Endothelial cell of umbilical vein (primary cell): ENCODE measurements at regions not wholly inside any gene's neighbourhood (a gene's known extent, or its start where the extent isn't known, plus 50 kb on each side); places are given as distances from the start of the nearest gene placed in this dataset.

Source experiments
- BruUV-seq: library from RNA; stranded (reverse); fragments of 400-500 nt; replicated peaks from 2 replicates; lab custom pipeline; 2021; lab: Mats Ljungman, UMichigan
- CTCF ChIA-PET: fragments of 300-600, 350-600 bp; sonication (Branson Sonifier 250); formaldehyde crosslinking; loops from one replicate; lab custom pipeline; 2021; ENCODE audit warnings: antibody characterized with exemption, inconsistent platforms; lab: Charles Lee
- POLR2A ChIA-PET: fragments of 300-600, 350-600 bp; sonication (Branson Sonifier 250); formaldehyde crosslinking; loops from one replicate; lab custom pipeline; 2021; ENCODE audit warnings: antibody characterized with exemption, inconsistent platforms; lab: Charles Lee
- DNase-seq: peaks from one replicate; pipeline ENCODE4 v3.0.0-alpha.2; 2011; ENCODE audit warnings: low read depth, low spot score
- FAIRE-seq: peaks from 2 replicates; lab custom pipeline; 2011; peaks lifted over from hg19 to GRCh38; lab: Jason Lieb, UNC
- H2AFZ ChIP-seq: 2 replicates; pipeline ENCODE4 v1.6.0; 2012; ENCODE audit warnings: low read depth, low read length, control low read depth, inconsistent platforms
- H3K27ac ChIP-seq: 2 replicates; pipeline ENCODE4 v1.5.1; 2011; ENCODE audit warnings: low read depth, mild to moderate bottlenecking, control low read depth, low read length, moderate library complexity; ENCODE audit not compliant: insufficient read depth
- H3K27me3 ChIP-seq, 2 experiments: 2 replicates each; pipeline versions ENCODE4 v1.6.0 to v1.6.1; 2011; ENCODE audit warnings: low read length in 2 of 2, mixed read lengths in 1 of 2; ENCODE audit not compliant: control insufficient read depth in 2 of 2, insufficient read depth in 2 of 2
- H3K36me3 ChIP-seq, 2 experiments: 2 replicates in 1 of 2; 3 replicates in 1 of 2; pipeline ENCODE4 v1.5.1; 2011; ENCODE audit warnings: low read length in 2 of 2, mild to moderate bottlenecking in 1 of 2, moderate library complexity in 1 of 2; ENCODE audit not compliant: control insufficient read depth in 2 of 2, insufficient read depth in 2 of 2; ENCODE audit errors: extremely low read depth in 1 of 2
- H3K4me1 ChIP-seq: 3 replicates; pipeline ENCODE4 v1.5.1; 2011; ENCODE audit warnings: mild to moderate bottlenecking, low read length; ENCODE audit not compliant: control insufficient read depth, insufficient read depth; ENCODE audit errors: extremely low read depth
- H3K4me2 ChIP-seq: 2 replicates; pipeline ENCODE4 v1.6.1; 2011; ENCODE audit warnings: low read length, control low read depth, mixed read lengths; ENCODE audit not compliant: insufficient read depth
- H3K4me3 ChIP-seq, 3 experiments: fragments of 200-600 bp in 1 of 3; sonication (generic), shearing (Covaris generic) in 1 of 3; replicated peaks in 1 of 3; 2 replicates each; pipeline ENCODE4 v1.5.1; 2011 to 2016; ENCODE audit warnings: control low read depth in 3 of 3, low read length in 3 of 3, mild to moderate bottlenecking in 2 of 3, inconsistent platforms in 1 of 3, low read depth in 1 of 3, moderate library complexity in 1 of 3; ENCODE audit not compliant: insufficient read depth in 1 of 3
- H3K79me2 ChIP-seq: 2 replicates; pipeline ENCODE4 v1.6.0; 2012; ENCODE audit warnings: low read length, inconsistent platforms; ENCODE audit not compliant: control insufficient read depth, insufficient read depth
- H3K9ac ChIP-seq: replicated peaks from 2 replicates; pipeline ENCODE3; 2011; ENCODE audit warnings: low read length, control low read depth; ENCODE audit not compliant: insufficient read depth; ENCODE audit errors: extremely low read depth
- H3K9me1 ChIP-seq: replicated peaks from 3 replicates; pipeline ENCODE4 v1.6.0; 2011; ENCODE audit warnings: mild to moderate bottlenecking, low read length; ENCODE audit not compliant: control insufficient read depth, insufficient read depth; ENCODE audit errors: extremely low read depth
- H3K9me3 ChIP-seq: replicated peaks from 2 replicates; pipeline ENCODE4 v1.5.1; 2012; ENCODE audit warnings: low read length, inconsistent platforms; ENCODE audit not compliant: control insufficient read depth, insufficient read depth
- H4K20me1 ChIP-seq: replicated peaks from 2 replicates; pipeline ENCODE3; 2011; ENCODE audit warnings: mild to moderate bottlenecking, low read length; ENCODE audit not compliant: control insufficient read depth, insufficient read depth; ENCODE audit errors: extremely low read depth
- CTCF ChIP-seq, 2 donors: IDR thresholded peaks; 1 replicate in 1 of 2; 2 replicates in 1 of 2; pipeline ENCODE4 v1.5.1; 2011; ENCODE audit warnings: low read length in 2 of 2, mild to moderate bottlenecking in 2 of 2, moderate library complexity in 2 of 2, control low read depth in 1 of 2, inconsistent platforms in 1 of 2, low read depth in 1 of 2; ENCODE audit not compliant: insufficient read depth in 1 of 2; ENCODE audit errors: extremely low read depth in 1 of 2
- EZH2 ChIP-seq: IDR thresholded peaks from 2 replicates; pipeline ENCODE4 v1.6.1; 2012; ENCODE audit warnings: borderline replicate concordance, low read depth, mild to moderate bottlenecking, moderate library complexity, low read length, inconsistent platforms; ENCODE audit not compliant: severe bottlenecking
- FOS ChIP-seq: IDR thresholded peaks from 2 replicates; pipeline ENCODE4 v1.6.1; 2011; ENCODE audit warnings: mild to moderate bottlenecking, low read length, moderate library complexity, borderline replicate concordance; ENCODE audit not compliant: insufficient read depth
- GATA2 ChIP-seq: IDR thresholded peaks from 2 replicates; pipeline ENCODE4 v1.7.0; 2011; ENCODE audit warnings: low read depth, mild to moderate bottlenecking, moderate library complexity, mixed read lengths, low read length; ENCODE audit not compliant: insufficient read length, insufficient read depth
- JUN ChIP-seq: IDR thresholded peaks from 2 replicates; pipeline ENCODE4 v1.6.1; 2011; ENCODE audit warnings: borderline replicate concordance, low read depth; ENCODE audit not compliant: insufficient read length, insufficient read depth
- MYC ChIP-seq: IDR thresholded peaks from one replicate; pipeline ENCODE4 v1.6.1; 2011; ENCODE audit warnings: mild to moderate bottlenecking, low read depth, low read length
- POLR2A ChIP-seq: IDR thresholded peaks from 2 replicates; pipeline ENCODE4 v1.6.1; 2012; ENCODE audit warnings: low read depth, mild to moderate bottlenecking, control low read depth, low read length
- POLR2AphosphoS5 ChIP-seq: IDR thresholded peaks from 2 replicates; pipeline ENCODE4 v1.6.1; 2012; ENCODE audit warnings: low read depth, mild to moderate bottlenecking, control low read depth, low read length, moderate library complexity; ENCODE audit not compliant: insufficient read depth
- dilution Hi-C: fragments of 300-500 bp; cut with MboI; formaldehyde crosslinking; loops from one replicate; pipeline ENCODE4 v1.15.0; 2019; ENCODE audit warnings: low sequenced_read_pairs; ENCODE audit not compliant: extremely low pct_ligation_motif_present
- intact Hi-C: fragments of 100-400 bp; cut with micrococcal nuclease; formaldehyde crosslinking; loops from one replicate; pipeline ENCODE4 v1.10.0; 2022
- TF ChIP-seq, protein P1 (sequence below): IDR thresholded peaks from 2 replicates; pipeline ENCODE4 v1.6.1; 2011; ENCODE audit not compliant: insufficient read depth, insufficient read length

- DNase-seq (no peak), FAIRE-seq (no peak)
- Histone ChIP-seq H3K36me3 (no peaks in the 10 kb centered on the region), H2AFZ (no peak overlapping the region), H3K9me1 (no peaks in the 10 kb centered on the region), H3K4me1 (peaks cover 24% of the 10 kb centered on the region), H3K79me2 (no peaks in the 10 kb centered on the region), H3K4me2 (no peak overlapping the region), H3K9ac (no peak overlapping the region), H4K20me1 (no peaks in the 10 kb centered on the region), H3K9me3 (no peaks in the 10 kb centered on the region), H3K27ac (no peak overlapping the region), H3K4me3 (no peak overlapping the region), H3K27me3 (no peaks in the 10 kb centered on the region)
- ChIA-PET POLR2A (no interaction called here), CTCF (interaction anchor here (1.8 kb wide), 1 partner anchor 19 kb away, joined by 4 read pairs; no protein-coding TSS in a partner anchor)
- dilution Hi-C loops = no loop called here
- intact Hi-C loops = loop anchor here (5.0 kb wide), 1 partner anchor 525 kb away; no protein-coding TSS in a partner anchor
- no TSS peak for BruUV-seq
- TF ChIP-seq POLR2A = no peak
- TF ChIP-seq, protein P1, sequence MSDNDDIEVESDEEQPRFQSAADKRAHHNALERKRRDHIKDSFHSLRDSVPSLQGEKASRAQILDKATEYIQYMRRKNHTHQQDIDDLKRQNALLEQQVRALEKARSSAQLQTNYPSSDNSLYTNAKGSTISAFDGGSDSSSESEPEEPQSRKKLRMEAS = no peak
- no peak for TF ChIP-seq POLR2AphosphoS5
- no peak for TF ChIP-seq FOS
- no peak for TF ChIP-seq EZH2
- TF ChIP-seq CTCF (IDR thresholded peaks at IDR 0.05; ENCODE audit: extremely low read depth in 1 of 2, insufficient read depth in 1 of 2, low read depth in 1 of 2, low read length in 2 of 2) = no peak
- no peak for TF ChIP-seq MYC
- no peak for TF ChIP-seq JUN
- TF ChIP-seq GATA2 = no peak
These were observed 370.6 kb downstream of the MFSD1 start for GRCh38 chr3:159172473-159172872.
